ENCODE measurements at regions not wholly inside any gene's neighbourhood (a gene's known extent, or its start where the extent isn't known, plus 50 kb on each side); places are given as distances from the start of the nearest gene placed in this dataset.

DNA sequence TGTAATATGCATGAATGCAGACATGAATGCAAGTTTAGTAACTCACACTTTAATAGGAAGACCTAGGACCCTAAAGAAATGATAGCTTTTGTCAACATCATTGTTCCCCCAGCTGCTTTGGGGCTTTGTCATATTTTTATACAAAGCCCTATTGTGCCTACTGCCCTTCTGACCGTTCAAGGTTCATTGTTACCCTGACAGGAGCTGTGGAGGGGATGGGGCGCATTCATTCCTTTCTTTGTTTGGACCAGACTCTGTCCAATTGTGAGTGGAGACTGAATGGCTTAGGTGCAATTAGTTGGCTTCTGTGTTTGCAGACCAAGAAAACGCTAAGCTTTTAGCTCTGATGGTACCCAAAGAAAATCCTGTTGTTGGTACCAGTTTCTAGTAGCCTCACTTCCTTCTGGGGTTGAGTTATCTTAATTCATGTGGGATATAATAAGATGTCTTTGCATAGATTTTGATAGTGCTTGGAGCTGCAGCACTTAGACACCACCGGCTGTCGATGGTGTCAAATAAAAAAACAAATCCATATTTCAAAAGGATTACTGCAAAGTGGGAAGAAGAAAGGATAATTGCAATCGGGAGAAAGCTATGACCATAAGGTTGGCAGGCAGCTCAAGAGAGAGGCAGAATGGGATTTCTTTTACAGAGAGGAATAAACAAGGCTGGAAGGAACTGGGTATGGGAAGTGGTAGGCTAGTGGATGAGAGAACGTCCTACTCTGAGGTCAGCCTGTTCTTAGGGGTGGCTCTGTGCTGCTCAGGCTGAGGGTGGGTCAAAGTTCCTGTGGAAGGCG, 133.9 kb upstream of the TMTC4 start:
- Histone ChIP-seq H3K4me2 (ENCODE audit: control insufficient read depth, extremely low read depth, insufficient read depth, low read depth, low read length) (no peak overlapping the region), H2AFZ (ENCODE audit: control insufficient read depth, low read length) (no peak overlapping the region), H3K79me2 (ENCODE audit: control insufficient read depth, insufficient read depth, low read length) (no peaks in the 10 kb centered on the region), H3K36me3 (ENCODE audit: control insufficient read depth in 2 of 2, extremely low read depth in 1 of 2, insufficient read depth in 2 of 2, low read length in 2 of 2) (no peaks in the 10 kb centered on the region), H3K27me3 (ENCODE audit: control insufficient read depth, extremely low read depth, insufficient read depth, low read length) (peaks cover 5% of the 10 kb centered on the region), H4K20me1 (ENCODE audit: control insufficient read depth, extremely low read depth, insufficient read depth, low read length) (no peaks in the 10 kb centered on the region), H3K9ac (ENCODE audit: control insufficient read depth, extremely low read depth, insufficient read depth, low read length) (no peak overlapping the region), H3K9me1 (ENCODE audit: control insufficient read depth, extremely low read depth, insufficient read depth, low read length) (no peaks in the 10 kb centered on the region), H3K27ac (ENCODE audit: control insufficient read depth, insufficient read depth, low read length) (no peak overlapping the region), H3K4me1 (ENCODE audit: control insufficient read depth, extremely low read depth, insufficient read depth, low read length) (no peaks in the 10 kb centered on the region), H3K9me3 (ENCODE audit: control insufficient read depth, low read depth, low read length) (no peaks in the 10 kb centered on the region), H3K4me3 (ENCODE audit: control insufficient read depth in 2 of 3, extremely low read depth in 1 of 3, insufficient read depth in 2 of 3, low read depth in 1 of 3, low read length in 3 of 3) (no peak overlapping the region)
- dilution Hi-C loops (cut with MboI; ENCODE audit: extremely low pct_ligation_motif_present, low sequenced_read_pairs): no loop called here
- no peak for FAIRE-seq
- TF ChIP-seq, protein P1, sequence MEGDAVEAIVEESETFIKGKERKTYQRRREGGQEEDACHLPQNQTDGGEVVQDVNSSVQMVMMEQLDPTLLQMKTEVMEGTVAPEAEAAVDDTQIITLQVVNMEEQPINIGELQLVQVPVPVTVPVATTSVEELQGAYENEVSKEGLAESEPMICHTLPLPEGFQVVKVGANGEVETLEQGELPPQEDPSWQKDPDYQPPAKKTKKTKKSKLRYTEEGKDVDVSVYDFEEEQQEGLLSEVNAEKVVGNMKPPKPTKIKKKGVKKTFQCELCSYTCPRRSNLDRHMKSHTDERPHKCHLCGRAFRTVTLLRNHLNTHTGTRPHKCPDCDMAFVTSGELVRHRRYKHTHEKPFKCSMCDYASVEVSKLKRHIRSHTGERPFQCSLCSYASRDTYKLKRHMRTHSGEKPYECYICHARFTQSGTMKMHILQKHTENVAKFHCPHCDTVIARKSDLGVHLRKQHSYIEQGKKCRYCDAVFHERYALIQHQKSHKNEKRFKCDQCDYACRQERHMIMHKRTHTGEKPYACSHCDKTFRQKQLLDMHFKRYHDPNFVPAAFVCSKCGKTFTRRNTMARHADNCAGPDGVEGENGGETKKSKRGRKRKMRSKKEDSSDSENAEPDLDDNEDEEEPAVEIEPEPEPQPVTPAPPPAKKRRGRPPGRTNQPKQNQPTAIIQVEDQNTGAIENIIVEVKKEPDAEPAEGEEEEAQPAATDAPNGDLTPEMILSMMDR (optimal IDR thresholded peaks at IDR 0.05 in 1 of 3, IDR thresholded peaks at IDR 0.05 in 1 of 3, conservative IDR thresholded peaks at IDR 0.05 in 1 of 3; ENCODE audit: extremely low read depth in 1 of 3, insufficient read depth in 2 of 3, low read length in 3 of 3): no peak
- no peak for TF ChIP-seq EZH2 (IDR thresholded peaks at IDR 0.05; ENCODE audit: low read length)
- no peak for DNase-seq (ENCODE audit: low read depth, low spot score)

DNA sequence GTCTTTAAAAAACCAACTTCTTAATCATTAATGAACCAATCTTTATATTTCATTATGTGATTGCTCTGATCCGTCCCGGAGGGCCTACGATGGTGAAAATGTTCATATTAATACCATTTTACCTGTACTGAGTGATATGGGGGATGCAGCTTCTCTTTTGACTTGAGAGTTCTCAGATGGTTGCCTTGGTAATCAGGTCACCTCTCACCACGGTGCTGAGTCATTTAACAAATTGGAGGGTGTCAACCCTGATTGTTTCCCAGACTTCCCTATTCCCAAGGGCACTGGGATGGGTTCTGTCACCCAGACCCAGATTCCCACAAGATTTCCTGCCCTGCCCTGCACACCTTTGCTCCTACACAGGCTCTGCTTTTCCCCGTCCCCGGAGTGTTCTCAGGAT, 128.5 kb upstream of the TMTC4 start:
- H3K79me2 ChIP-seq (ENCODE audit: control insufficient read depth, insufficient read depth, low read length): no peaks in the 10 kb centered on the region
- H3K4me1 ChIP-seq (ENCODE audit: control insufficient read depth, extremely low read depth, insufficient read depth, low read length): no peaks in the 10 kb centered on the region
- no peak overlapping the region for H2AFZ ChIP-seq (ENCODE audit: control insufficient read depth, low read length)
- no peak overlapping the region for H3K9ac ChIP-seq (ENCODE audit: control insufficient read depth, extremely low read depth, insufficient read depth, low read length)
- H3K36me3 ChIP-seq (ENCODE audit: control insufficient read depth in 2 of 2, extremely low read depth in 1 of 2, insufficient read depth in 2 of 2, low read length in 2 of 2): no peaks in the 10 kb centered on the region
- TF ChIP-seq EZH2 (IDR thresholded peaks at IDR 0.05; ENCODE audit: low read length): no peak
- TF ChIP-seq, protein P1 (optimal IDR thresholded peaks at IDR 0.05 in 1 of 3, IDR thresholded peaks at IDR 0.05 in 1 of 3, conservative IDR thresholded peaks at IDR 0.05 in 1 of 3; ENCODE audit: extremely low read depth in 1 of 3, insufficient read depth in 2 of 3, low read length in 3 of 3): no peak
- no peak overlapping the region for H3K4me2 ChIP-seq (ENCODE audit: control insufficient read depth, extremely low read depth, insufficient read depth, low read depth, low read length)
- H3K27me3 ChIP-seq (ENCODE audit: control insufficient read depth, extremely low read depth, insufficient read depth, low read length): no peaks in the 10 kb centered on the region
- no peak for DNase-seq (ENCODE audit: low read depth, low spot score)
- no peak for FAIRE-seq
- dilution Hi-C loops (cut with MboI; ENCODE audit: extremely low pct_ligation_motif_present, low sequenced_read_pairs): no loop called here
- H3K27ac ChIP-seq (ENCODE audit: control insufficient read depth, insufficient read depth, low read length): no peak overlapping the region
- no peak overlapping the region for H3K4me3 ChIP-seq (ENCODE audit: control insufficient read depth in 2 of 3, extremely low read depth in 1 of 3, insufficient read depth in 2 of 3, low read depth in 1 of 3, low read length in 3 of 3)
- no peaks in the 10 kb centered on the region for H4K20me1 ChIP-seq (ENCODE audit: control insufficient read depth, extremely low read depth, insufficient read depth, low read length)
- no peaks in the 10 kb centered on the region for H3K9me3 ChIP-seq (ENCODE audit: control insufficient read depth, low read depth, low read length)
- H3K9me1 ChIP-seq (ENCODE audit: control insufficient read depth, extremely low read depth, insufficient read depth, low read length): no peaks in the 10 kb centered on the region
